ENCODE measurements at regions not wholly inside any gene's neighbourhood (a gene's known extent, or its start where the extent isn't known, plus 50 kb on each side); places are given as distances from the start of the nearest gene placed in this dataset.

DNA sequence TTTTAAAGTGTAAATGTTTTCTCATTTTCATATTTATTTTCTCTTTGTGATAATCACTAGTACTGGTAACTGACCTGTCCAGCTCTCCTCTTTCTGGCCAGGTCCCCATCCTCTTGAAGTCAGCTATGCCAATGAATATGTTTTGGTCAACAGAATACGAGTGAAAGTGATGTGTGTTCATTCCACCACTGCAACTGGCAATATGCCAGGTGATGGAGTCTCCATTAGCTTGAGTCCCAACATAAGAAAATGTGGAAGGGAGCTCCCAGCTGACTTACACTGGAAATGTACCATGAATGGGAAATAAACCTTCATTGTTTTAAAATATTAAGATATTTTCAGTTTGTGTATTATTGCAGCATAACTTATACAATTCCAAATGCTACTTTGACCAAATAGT is 75.8 kb downstream of the CCDC34 start:
- no peak for TF ChIP-seq TAF1 (IDR thresholded peaks at IDR 0.05; ENCODE audit: borderline replicate concordance, insufficient read depth, low read length)
- no peak for TF ChIP-seq FOXP2 (optimal IDR thresholded peaks at IDR 0.05; ENCODE audit: borderline replicate concordance, extremely low read depth, extremely low read length, insufficient read depth)
- TF ChIP-seq SIN3A (IDR thresholded peaks at IDR 0.05; ENCODE audit: borderline replicate concordance, insufficient read depth, low read length): no peak
- TF ChIP-seq, protein P1, sequence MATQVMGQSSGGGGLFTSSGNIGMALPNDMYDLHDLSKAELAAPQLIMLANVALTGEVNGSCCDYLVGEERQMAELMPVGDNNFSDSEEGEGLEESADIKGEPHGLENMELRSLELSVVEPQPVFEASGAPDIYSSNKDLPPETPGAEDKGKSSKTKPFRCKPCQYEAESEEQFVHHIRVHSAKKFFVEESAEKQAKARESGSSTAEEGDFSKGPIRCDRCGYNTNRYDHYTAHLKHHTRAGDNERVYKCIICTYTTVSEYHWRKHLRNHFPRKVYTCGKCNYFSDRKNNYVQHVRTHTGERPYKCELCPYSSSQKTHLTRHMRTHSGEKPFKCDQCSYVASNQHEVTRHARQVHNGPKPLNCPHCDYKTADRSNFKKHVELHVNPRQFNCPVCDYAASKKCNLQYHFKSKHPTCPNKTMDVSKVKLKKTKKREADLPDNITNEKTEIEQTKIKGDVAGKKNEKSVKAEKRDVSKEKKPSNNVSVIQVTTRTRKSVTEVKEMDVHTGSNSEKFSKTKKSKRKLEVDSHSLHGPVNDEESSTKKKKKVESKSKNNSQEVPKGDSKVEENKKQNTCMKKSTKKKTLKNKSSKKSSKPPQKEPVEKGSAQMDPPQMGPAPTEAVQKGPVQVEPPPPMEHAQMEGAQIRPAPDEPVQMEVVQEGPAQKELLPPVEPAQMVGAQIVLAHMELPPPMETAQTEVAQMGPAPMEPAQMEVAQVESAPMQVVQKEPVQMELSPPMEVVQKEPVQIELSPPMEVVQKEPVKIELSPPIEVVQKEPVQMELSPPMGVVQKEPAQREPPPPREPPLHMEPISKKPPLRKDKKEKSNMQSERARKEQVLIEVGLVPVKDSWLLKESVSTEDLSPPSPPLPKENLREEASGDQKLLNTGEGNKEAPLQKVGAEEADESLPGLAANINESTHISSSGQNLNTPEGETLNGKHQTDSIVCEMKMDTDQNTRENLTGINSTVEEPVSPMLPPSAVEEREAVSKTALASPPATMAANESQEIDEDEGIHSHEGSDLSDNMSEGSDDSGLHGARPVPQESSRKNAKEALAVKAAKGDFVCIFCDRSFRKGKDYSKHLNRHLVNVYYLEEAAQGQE (IDR thresholded peaks at IDR 0.05; ENCODE audit: insufficient read depth in 1 of 2, low read depth in 2 of 2, low read length in 2 of 2): no peak
- TF ChIP-seq POLR2AphosphoS5 (IDR thresholded peaks at IDR 0.05; ENCODE audit: low read depth, low read length): no peak

DNA sequence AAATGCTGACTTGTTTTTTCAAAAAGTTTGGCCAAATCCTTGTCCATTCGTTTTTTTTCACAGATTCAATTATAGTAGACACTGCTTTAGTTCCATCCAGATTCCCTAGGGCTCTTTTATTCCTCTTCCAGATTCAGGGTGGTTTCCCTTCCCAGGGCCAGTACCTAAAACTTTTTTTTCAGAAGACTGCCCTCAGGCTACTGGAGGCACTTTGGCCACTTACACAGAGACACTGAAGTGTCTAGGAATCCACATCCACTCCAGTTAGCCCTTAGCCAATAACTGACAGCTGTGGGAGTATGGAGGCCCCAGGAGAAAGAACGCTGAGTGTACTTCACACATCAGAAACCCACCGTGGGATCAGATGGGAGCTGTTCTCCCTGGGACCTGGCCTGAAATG is 77.3 kb downstream of the CCDC34 start:
- no peak for TF ChIP-seq FOXP2 (optimal IDR thresholded peaks at IDR 0.05; ENCODE audit: borderline replicate concordance, extremely low read depth, extremely low read length, insufficient read depth)
- TF ChIP-seq, protein P1 (IDR thresholded peaks at IDR 0.05; ENCODE audit: insufficient read depth in 1 of 2, low read depth in 2 of 2, low read length in 2 of 2): 0 out of 4 replicates have a peak, but pooled peaks of 1 of the 2 experiments have one; percentile 15
- TF ChIP-seq TAF1 (IDR thresholded peaks at IDR 0.05; ENCODE audit: borderline replicate concordance, insufficient read depth, low read length): no peak
- no peak for TF ChIP-seq SIN3A (IDR thresholded peaks at IDR 0.05; ENCODE audit: borderline replicate concordance, insufficient read depth, low read length)
- TF ChIP-seq POLR2AphosphoS5 (IDR thresholded peaks at IDR 0.05; ENCODE audit: low read depth, low read length): no peak

DNA sequence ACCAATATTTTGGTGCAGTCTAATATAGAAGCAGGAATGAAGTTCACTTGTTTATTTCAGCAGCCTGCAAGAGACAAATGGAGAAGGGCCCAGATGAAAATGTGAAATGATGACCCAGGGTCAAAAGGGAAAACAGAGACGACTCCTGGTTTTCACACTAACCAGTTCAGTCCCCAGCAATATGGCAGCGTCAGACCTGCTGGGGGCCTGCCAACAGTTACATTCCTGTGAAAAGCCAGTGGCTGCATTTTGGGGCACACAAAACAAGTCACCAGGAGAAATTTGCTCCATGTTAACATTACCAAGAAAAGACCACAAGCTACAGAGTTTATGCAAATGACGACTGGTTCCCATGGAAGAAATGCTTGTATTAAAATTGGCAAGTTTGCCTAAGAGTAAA is 80.2 kb downstream of the CCDC34 start:
- TF ChIP-seq, protein P1 (IDR thresholded peaks at IDR 0.05; ENCODE audit: insufficient read depth in 1 of 2, low read depth in 2 of 2, low read length in 2 of 2): no peak
- TF ChIP-seq TAF1 (IDR thresholded peaks at IDR 0.05; ENCODE audit: borderline replicate concordance, insufficient read depth, low read length) (no peak), FOXP2 (optimal IDR thresholded peaks at IDR 0.05; ENCODE audit: borderline replicate concordance, extremely low read depth, extremely low read length, insufficient read depth) (no peak), SIN3A (IDR thresholded peaks at IDR 0.05; ENCODE audit: borderline replicate concordance, insufficient read depth, low read length) (no peak)

DNA sequence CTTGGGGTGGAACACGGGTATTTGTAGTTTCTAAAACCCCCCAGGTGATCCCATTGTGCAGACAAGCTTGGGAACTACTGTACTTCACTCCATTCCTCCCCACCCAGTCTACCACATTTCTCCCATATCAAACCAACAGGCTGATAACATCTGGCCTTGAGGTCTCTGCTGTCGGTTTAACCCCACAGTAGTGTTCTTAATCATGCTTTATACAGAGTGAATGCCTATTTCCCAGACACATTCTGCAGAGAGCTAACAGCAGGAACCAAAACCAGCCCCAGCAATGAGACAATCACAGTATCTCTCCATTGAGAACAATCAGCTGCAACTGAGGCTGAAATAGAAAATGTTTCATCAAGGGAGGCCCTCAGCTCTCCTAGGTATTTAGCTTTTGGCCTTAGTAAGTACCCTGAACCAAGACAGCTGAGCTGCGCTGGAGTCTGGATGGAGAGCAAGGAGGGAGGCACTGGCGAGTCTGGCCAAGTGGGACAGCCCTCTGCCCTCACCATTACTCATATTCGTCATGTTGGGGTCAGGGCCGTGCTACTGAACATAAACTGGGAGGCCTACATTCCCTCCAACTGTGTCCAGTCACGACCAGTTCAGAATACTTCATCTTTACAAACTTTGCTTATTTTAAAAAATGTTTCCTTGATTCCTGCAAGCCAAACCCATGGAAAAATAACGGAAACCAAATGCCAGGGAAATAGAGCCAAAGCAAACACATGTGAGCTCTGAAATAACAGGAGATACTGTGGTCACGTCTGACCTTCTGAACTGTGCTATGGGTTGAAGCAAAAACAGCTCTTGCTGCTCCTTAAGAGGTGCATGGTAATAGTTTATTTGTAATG is 81.0 kb downstream of the CCDC34 start:
- peak; percentile 71; the same call in 1 of the 2 replicates for TF ChIP-seq TAF1 (IDR thresholded peaks at IDR 0.05; ENCODE audit: borderline replicate concordance, insufficient read depth, low read length)
- TF ChIP-seq, protein P1 (IDR thresholded peaks at IDR 0.05; ENCODE audit: insufficient read depth in 1 of 2, low read depth in 2 of 2, low read length in 2 of 2): peak in 1 of 2 experiments; percentile 75; a peak in 1 of 4 replicates
- no peak for TF ChIP-seq FOXP2 (optimal IDR thresholded peaks at IDR 0.05; ENCODE audit: borderline replicate concordance, extremely low read depth, extremely low read length, insufficient read depth)
- TF ChIP-seq POLR2AphosphoS5 (IDR thresholded peaks at IDR 0.05; ENCODE audit: low read depth, low read length): peak; percentile 58; the same call in 1 of the 2 replicates
- peak; percentile 81; the same call in 1 of the 2 replicates for TF ChIP-seq SIN3A (IDR thresholded peaks at IDR 0.05; ENCODE audit: borderline replicate concordance, insufficient read depth, low read length)
